ENCODE measurements at regions not wholly inside any gene's neighbourhood (a gene's known extent, or its start where the extent isn't known, plus 50 kb on each side); places are given as distances from the start of the nearest gene placed in this dataset.
"Not testable (repeated sequence)": the region's sequence is repeated elsewhere in the genome, so short reads cannot be mapped to it uniquely, and the experiment has no call there.

GRCh38 chr16:88271776-88272175, 111.0 kb upstream of the ZNF469 start:
- not testable (repeated sequence) for TF ChIP-seq EZH2 (IDR thresholded peaks at IDR 0.05; ENCODE audit: insufficient read depth, poor library complexity, severe bottlenecking); EZH2phosphoT487 (IDR thresholded peaks at IDR 0.05; ENCODE audit: insufficient read depth, low read depth)

Data from GM23248 (cell line).